GM21367 (cell line): ENCODE measurements at regions not wholly inside any gene's neighbourhood (a gene's known extent, or its start where the extent isn't known, plus 50 kb on each side); places are given as distances from the start of the nearest gene placed in this dataset.
A peak's percentile ranks its signal among the peaks of the same experiment; 100 is the strongest.

ENCODE experiments used
- ATAC-seq: cut with Tn5 transposase; IDR thresholded peaks from one replicate; pipeline ENCODE4 v1.9.1; 2021; ENCODE audit not compliant: unreplicated experiment

DNA sequence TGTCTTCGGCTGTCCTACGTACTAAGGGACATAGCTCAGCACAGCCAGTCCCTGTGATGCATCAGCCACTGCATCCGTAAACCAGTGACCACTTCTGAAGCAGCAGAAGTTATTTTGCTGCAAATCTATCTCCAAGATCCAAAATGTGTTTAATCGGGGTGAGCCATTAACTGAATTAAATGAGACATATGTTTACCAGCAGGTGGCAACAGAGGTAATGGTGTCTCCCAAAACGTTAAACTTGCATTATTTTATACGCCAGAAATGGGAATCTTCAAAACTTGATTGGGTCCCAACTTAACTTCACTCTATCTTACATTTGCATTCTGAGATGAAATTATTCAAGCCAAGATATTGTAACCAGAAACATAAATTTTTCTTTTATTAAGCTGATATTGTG, 75.3 kb upstream of the BOC start:
- ATAC-seq = no peak

DNA sequence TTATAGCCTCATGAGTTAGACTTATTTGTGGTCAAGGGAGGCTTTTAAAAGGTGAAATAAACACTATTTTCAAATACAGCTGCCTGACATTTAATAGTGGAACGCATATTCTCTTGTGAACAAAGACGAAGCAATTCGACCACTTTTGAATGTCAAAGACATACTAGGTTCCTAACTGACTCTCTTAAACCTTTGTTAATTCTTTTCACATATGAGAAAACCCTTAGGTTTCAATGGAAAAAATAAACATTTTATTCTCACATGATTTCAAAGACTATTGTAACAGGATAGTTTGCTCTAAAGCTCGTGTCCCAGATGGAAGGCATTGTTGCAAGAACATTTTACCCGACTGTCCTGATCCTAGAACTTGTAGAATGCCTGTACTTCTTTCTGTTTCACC, 74.8 kb upstream of the BOC start:
- no peak for ATAC-seq

DNA sequence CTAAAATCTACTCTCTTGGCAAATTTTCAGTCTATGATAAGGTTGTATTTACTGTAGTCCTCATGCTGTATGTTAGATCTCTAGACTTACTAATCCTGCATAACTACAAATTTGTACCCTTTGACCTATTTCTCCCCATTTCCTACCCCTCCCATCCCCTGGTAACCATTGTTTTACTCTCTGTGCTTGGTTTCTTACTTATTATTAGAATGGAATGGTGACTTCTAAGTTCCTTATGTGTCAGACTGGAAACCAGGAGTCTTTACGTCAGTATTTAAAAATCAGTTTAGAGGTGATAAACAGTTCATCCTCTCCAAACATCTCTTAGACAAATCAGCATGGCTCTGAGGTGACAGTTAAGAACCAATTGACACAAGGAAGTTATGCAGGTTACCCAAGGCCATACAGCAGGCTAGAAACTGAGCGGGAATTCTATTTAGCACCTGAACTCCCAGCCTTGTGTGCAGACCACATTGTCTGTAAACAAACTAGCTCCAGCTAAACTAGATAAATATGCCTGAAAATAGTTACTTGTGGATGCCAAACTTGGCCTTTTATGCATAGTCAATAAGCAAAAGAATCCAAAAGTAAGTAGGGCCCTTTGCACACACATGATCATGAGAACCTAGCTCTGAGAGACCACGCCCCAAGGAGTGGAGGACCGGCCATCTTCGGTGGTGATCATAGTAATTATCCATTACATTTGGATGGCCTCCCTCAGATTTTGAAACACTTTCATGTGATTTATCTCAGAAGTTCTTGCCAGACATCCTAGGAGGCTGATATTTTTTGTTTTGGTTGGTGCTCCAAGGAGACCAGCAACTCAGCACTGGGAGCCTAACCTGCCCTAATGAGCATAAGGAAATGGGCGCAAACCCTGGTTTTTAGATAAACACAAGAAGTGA, 72.3 kb upstream of the BOC start:
- no peak for ATAC-seq

- ATAC-seq = no peak
Measured at GRCh38 chr3:113140876-113141275, 70.5 kb upstream of the BOC start.

GRCh38 chr3:113141543-113141942, 69.8 kb upstream of the BOC start:
- ATAC-seq = no peak

DNA sequence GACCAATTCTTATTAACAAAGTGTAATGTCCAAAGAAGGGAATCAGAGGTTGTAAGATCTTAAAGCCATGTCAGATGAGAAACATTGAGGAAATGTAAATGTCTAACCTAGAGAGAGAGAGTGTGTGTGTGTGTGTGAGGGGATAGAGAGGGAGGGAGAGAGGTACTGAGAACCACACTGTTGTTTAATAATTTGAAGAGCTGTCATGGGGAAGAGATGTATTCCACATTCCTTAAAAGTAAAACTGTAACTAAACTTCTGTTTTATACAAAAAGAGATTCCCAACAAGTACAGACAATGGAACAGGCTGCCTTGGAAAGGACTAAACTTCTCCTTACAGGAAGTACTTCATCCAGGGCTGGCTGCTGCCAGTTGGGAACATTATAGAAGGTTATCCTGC, 68.9 kb upstream of the BOC start:
- no peak for ATAC-seq

DNA sequence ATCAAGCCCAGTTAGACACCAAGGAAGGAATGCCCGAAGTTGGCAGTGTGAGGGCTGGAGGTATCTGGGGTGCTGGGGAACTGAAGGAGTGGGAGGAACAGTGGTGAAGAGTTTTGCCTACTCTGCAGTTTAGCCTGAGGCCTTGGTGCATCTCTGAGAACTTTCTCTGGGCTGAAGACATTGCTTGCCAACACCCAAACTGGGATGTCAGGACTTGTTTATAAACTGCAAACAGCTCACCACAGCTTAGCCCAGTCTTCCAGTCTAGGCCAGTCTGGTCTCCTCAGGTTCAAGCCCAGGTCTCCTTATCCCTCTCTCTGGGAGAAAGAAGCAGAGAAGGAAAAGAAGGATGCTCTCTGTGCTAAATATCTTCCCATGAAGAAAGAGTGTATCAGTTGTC, 68.0 kb upstream of the BOC start:
- no peak for ATAC-seq

DNA sequence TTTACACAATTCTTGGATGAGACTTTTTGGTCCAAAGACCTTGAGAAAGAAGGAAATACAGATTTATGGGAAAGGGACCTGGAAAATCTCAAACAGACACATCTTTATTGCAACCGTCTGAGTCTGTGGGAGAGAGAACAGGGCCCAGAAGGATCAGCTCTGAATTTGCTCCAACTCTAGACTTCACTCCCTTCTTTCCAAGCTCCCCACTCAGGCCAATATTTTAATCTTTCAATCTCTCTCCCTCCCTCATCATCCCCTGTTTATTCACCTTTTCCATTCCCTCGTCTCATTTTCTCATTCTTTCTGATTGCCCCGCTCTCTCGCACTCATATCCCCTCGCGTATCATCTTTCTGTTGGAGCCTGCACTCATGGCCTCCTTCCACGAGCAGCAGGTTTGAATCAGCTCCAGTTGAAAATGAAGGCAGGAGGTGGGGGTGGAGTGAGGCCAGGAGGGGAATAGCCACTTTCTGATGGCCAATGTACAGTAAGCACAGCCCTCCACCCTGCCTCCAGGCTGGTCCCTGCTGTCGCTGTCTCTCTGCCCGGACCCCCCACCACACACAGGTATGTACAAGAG, 63.6 kb upstream of the BOC start:
- ATAC-seq = no peak

DNA sequence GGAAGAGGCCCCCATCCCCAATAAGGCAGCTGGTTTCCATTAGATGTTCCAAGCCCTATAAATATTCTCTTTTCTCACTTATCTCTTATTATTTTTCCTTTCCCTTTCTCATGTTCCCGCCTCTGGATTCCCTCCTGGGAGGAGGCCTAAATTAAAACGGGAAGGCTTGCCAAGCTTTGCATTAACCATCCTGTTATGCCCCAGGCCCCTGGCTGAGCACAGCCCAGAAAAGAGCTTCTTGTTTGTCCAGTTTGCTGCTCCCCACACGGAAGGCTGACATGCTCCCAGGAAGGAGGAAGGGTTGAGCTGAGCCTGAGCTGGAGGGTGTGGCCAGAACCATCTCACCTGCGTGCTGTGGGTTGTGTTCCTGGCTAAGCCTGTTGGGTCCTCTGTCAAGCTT, 63.1 kb upstream of the BOC start:
- ATAC-seq = no peak

GRCh38 chr3:113150250-113150649, 61.1 kb upstream of the BOC start:
- ATAC-seq = no peak

DNA sequence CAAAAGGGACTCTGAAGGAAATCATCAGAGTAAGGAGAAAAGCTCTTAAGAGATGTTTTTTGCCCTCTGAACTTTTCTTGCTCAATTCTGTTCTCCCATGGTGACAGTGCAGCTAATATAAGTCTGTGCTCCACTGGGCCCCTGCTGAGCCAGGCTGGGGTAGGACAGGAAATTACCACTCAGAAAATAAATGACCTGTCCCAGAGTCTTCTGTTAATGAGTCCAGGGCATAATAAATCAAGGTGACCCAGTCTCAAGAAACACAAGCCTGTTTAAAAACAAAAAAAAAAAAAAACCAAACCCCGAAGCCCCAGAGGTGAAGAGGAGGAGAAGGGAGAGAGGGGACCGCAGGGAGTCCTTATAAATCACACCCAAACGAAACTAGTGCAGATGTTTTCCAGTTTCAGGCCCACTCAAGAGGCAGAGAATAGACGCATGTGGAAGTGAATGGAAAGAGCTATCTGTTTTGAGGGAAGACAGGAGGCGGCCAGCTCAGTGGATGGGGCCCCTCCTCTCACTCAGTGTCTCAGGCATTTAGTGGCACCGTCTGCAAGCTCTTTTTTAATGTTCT, 59.8 kb upstream of the BOC start:
- ATAC-seq = no peak

DNA sequence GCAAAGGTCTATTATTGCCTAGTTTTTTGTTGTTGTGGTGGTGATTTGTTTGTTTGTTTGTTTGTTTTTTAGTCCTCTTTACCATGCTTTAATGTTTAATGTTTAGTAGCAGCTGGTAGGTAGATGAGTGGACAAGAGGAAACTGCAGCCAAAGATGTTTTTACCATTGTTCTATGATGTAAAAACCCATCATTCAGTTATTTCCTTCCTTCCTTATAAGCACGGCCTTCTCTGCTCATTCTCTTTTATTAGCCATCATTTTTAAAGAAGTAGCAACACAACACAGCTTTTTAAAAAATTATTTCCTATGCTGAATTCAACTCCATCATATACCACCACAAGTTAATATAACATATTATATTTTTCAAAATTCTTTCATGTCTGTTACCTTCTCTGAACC, 58.5 kb upstream of the BOC start:
- ATAC-seq = no peak

- peak; percentile 77 for ATAC-seq
Measured at GRCh38 chr3:113153499-113154107, 57.8 kb upstream of the BOC start.

DNA sequence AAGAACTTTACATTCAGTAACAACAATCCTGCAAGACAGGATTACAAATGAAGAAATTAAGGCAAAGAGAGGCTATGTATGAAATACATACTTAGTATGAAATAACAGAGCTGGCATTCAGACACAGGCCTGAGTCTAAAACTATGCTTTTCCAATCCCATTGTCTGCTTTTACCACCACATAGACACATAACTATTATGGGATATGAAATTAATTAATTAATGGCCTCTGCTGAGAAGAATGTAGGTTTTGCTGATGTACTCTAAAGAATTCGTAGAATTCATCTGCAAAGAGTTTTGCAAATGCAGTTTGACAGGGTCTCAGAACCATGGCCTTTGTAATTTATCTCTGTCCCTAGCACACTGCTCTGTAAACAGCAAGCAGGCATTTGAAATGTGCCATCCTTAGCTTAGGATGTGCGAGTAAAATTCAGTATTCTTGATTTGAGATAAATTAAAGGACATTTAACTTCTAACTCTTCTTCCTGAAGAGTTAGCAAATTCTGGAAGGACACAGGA, 54.5 kb upstream of the BOC start:
- ATAC-seq = no peak

DNA sequence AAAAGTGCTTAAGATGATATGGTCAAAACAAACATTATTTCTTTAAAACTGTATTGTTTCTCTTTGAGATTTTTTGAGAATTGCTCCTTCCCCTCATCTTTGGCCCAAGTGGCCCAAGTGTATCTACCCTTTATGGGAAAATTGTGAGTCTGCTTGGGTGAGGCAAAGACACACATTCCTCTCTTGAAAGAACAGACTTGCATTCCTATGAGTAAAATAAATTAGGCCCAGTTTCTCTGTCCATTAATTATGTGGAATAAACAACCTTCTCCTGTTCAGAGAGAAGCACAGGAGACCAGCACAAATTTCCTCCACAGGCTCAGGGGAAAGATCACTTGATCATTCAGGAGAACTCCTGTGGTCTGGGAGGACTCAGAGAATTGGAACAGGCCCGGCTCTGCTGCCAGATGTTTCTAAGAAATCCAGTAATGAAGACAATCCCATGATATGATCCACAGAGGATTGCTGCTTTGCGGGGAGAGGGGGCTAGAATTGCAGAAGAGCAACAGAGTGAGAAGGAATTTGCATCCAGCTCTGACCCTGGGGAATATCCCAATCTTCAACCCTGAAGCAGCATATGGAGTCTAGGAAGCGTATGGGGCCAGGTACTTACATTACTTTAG, 53.8 kb upstream of the BOC start:
- ATAC-seq = no peak

- no peak for ATAC-seq
Measured at GRCh38 chr3:113158171-113158570, 53.2 kb upstream of the BOC start.
